ENCODE measurements at regions not wholly inside any gene's neighbourhood (a gene's known extent, or its start where the extent isn't known, plus 50 kb on each side); places are given as distances from the start of the nearest gene placed in this dataset.

DNA sequence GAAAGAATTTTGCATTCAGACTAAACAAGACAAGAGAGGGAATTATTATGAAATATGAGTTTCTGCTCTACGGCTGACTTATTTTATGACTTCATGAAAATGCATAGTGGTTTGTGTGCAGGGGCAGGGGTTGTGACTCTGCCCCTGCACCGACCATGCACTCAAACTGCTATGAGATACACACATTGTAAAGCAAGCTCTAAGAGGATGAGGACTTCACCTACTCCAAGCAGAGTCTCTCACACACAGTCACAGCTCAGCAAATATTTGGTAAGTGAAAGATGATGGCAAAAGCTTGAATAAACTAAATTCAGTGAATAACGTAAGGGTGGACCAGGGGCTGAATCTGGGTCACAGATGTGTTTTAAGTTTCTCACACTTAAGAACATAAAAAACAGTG lies 542.9 kb downstream of the PRELID2 start:
- no peak for DNase-seq
- no peaks in the 10 kb centered on the region for H3K9me3 ChIP-seq (ENCODE audit: severe bottlenecking)

GRCh38 chr5:145283141-145283810 lies 551.9 kb downstream of the PRELID2 start:
- H3K27ac ChIP-seq, result no peak overlapping the region
- H3K27me3 ChIP-seq (ENCODE audit: insufficient read depth, low read depth, severe bottlenecking), result no peaks in the 10 kb centered on the region
- TF ChIP-seq CTCF (IDR thresholded peaks at IDR 0.05; ENCODE audit: low read depth, low read length), result no peak
- H3K4me3 ChIP-seq (ENCODE audit: low read depth, low read length), result no peak overlapping the region
- H3K9me3 ChIP-seq (ENCODE audit: severe bottlenecking), result no peaks in the 10 kb centered on the region
- no peaks in the 10 kb centered on the region for H3K36me3 ChIP-seq
- no peak for DNase-seq

More for the DNA sequence above, 542.9 kb downstream of the PRELID2 start:
- TF ChIP-seq CTCF (IDR thresholded peaks at IDR 0.05; ENCODE audit: low read depth, low read length), result no peak
- Histone ChIP-seq H3K27me3 (ENCODE audit: insufficient read depth, low read depth, severe bottlenecking) (no peaks in the 10 kb centered on the region), H3K27ac (no peak overlapping the region), H3K4me3 (ENCODE audit: low read depth, low read length) (no peak overlapping the region), H3K36me3 (no peaks in the 10 kb centered on the region)

DNA sequence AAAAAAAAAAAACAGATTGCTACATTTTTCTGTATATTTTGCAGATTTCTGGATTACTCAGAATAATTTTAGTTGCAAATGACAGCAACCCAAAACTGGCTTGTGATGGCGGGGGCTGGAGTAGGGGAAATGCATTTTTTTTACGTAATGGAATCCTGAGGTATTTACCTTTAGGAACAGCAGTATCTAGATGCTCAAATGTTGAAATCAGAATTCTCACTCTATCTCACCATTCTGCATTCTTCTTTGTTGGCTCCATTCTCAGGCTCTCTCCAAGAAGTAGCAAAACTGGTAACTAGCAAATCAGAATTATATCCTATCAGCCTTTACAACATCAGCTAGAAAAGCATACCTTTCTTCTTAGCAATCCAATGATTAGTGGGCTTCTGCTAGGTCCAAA lies 554.3 kb downstream of the PRELID2 start:
- Histone ChIP-seq H3K27me3 (ENCODE audit: insufficient read depth, low read depth, severe bottlenecking) (no peaks in the 10 kb centered on the region), H3K4me3 (ENCODE audit: low read depth, low read length) (no peak overlapping the region), H3K9me3 (ENCODE audit: severe bottlenecking) (no peaks in the 10 kb centered on the region), H3K36me3 (no peaks in the 10 kb centered on the region), H3K27ac (no peak overlapping the region)
- TF ChIP-seq CTCF (IDR thresholded peaks at IDR 0.05; ENCODE audit: low read depth, low read length), result no peak
- DNase-seq, result no peak

DNA sequence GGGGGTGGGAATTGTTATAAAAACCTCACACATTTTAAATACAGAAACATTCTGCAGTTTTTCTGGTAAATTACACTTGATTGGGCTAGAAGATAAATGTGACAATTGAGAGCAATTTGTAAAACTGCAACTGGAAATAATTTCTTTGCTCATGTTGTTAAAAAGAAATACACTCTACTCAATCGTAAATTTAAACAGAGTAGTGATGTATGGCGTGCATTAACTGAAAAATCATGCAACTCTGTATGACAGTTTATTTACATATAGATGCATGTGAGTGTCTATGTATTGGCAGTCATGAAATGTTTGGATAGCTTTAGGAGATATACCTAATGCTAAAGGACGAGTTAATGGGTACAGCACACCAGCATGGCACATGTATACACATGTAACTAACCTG lies 554.9 kb downstream of the PRELID2 start:
- H3K9me3 ChIP-seq (ENCODE audit: severe bottlenecking), result no peaks in the 10 kb centered on the region
- H3K27me3 ChIP-seq (ENCODE audit: insufficient read depth, low read depth, severe bottlenecking), result no peaks in the 10 kb centered on the region
- no peak for TF ChIP-seq CTCF (IDR thresholded peaks at IDR 0.05; ENCODE audit: low read depth, low read length)
- DNase-seq, result no peak
- H3K36me3 ChIP-seq, result no peaks in the 10 kb centered on the region
- H3K4me3 ChIP-seq (ENCODE audit: low read depth, low read length), result no peak overlapping the region
- no peak overlapping the region for H3K27ac ChIP-seq

- Histone ChIP-seq H3K9me3 (ENCODE audit: severe bottlenecking) (peaks cover 4% of the 10 kb centered on the region), H3K27me3 (ENCODE audit: insufficient read depth, low read depth, severe bottlenecking) (no peaks in the 10 kb centered on the region), H3K27ac (no peak overlapping the region), H3K4me3 (ENCODE audit: low read depth, low read length) (no peak overlapping the region), H3K36me3 (no peaks in the 10 kb centered on the region)
- no peak for TF ChIP-seq CTCF (IDR thresholded peaks at IDR 0.05; ENCODE audit: low read depth, low read length)
- DNase-seq, result no peak
Measured at GRCh38 chr5:145260670-145261069, 574.5 kb downstream of the PRELID2 start.

- DNase-seq, result no peak
- Histone ChIP-seq H3K36me3 (no peaks in the 10 kb centered on the region), H3K27me3 (ENCODE audit: insufficient read depth, low read depth, severe bottlenecking) (no peaks in the 10 kb centered on the region), H3K27ac (no peak overlapping the region), H3K4me3 (ENCODE audit: low read depth, low read length) (no peak overlapping the region), H3K9me3 (ENCODE audit: severe bottlenecking) (no peaks in the 10 kb centered on the region)
- no peak for TF ChIP-seq CTCF (IDR thresholded peaks at IDR 0.05; ENCODE audit: low read depth, low read length)
Measured at GRCh38 chr5:145247745-145248040, 587.4 kb downstream of the PRELID2 start.
